Spleen (tissue), 7 donors: ENCODE measurements at regions not wholly inside any gene's neighbourhood (a gene's known extent, or its start where the extent isn't known, plus 50 kb on each side); places are given as distances from the start of the nearest gene placed in this dataset.

Source experiments
- POLR2A ChIP-seq, 3 donors: fragments of 450-650 bp; IDR thresholded peaks; one replicate each; pipeline ENCODE4 v1.5.1; 2017; ENCODE audit warnings: antibody characterized with exemption in 3 of 3, mild to moderate bottlenecking in 1 of 3
- POLR2AphosphoS5 ChIP-seq, 3 donors: sonication (generic); formaldehyde crosslinking; IDR thresholded peaks; one replicate each; pipeline ENCODE4 v1.5.1; 2017; ENCODE audit warnings: antibody characterized with exemption in 3 of 3
- TF ChIP-seq, protein P1 (sequence below), 11 experiments: fragments of 200-600 bp in 7 of 11; fragments of 450-650 bp in 4 of 11; sonication (generic) in 4 of 11; IDR thresholded peaks in 8 of 11; conservative IDR thresholded peaks in 3 of 11; 1 replicate in 7 of 11; 2 replicates in 4 of 11; pipeline versions ENCODE4 v1.4.0 to v1.8.0; 2016 to 2021; ENCODE audit warnings: antibody characterized with exemption in 11 of 11, inconsistent platforms in 4 of 11, mild to moderate bottlenecking in 1 of 11
- donor health status: DM: no; HTN: no; CAD: no; lungs with moderate emphysema.
- donor health status: DM: no; HTN: no; CAD: no.
- donor health status: DM: no; HTN: no; CAD: no.

DNA sequence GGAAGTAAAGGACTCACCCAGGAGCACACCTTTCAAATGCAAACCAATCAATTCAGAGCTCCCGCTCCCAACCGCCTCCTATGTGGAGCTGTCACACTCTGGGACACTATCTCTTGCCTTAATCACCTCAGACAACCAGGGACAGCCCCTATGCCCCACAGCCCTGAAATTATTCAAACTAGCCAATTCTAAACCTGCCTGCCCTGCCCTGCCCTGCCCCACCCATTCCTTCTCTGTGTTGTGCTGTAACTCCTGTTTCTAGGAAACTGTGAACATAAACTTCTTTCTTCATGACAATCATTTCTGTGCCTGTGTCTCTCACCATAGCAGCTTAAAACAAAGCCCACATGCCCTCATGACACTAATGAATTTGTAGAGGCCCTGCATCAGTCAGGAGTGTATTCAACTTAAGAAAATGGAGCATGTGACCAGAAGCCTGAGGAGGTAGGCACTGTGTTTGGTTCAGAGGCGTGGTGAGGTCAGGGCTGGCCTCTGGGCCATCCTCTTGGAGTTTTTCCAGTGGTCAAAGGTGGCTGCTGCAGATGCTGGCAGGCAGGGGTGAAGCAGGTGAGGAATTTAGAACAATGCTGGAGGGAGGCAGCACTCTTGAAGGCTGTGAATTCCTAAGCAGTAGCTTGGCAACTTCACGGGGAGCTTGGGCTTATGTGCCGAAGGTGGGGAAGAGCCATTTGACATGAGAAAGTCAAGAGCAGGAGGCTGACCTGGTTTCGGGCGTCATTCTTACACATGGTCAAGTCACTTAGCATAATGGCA is 74.5 kb downstream of the RHOU start:
- TF ChIP-seq, protein P1, sequence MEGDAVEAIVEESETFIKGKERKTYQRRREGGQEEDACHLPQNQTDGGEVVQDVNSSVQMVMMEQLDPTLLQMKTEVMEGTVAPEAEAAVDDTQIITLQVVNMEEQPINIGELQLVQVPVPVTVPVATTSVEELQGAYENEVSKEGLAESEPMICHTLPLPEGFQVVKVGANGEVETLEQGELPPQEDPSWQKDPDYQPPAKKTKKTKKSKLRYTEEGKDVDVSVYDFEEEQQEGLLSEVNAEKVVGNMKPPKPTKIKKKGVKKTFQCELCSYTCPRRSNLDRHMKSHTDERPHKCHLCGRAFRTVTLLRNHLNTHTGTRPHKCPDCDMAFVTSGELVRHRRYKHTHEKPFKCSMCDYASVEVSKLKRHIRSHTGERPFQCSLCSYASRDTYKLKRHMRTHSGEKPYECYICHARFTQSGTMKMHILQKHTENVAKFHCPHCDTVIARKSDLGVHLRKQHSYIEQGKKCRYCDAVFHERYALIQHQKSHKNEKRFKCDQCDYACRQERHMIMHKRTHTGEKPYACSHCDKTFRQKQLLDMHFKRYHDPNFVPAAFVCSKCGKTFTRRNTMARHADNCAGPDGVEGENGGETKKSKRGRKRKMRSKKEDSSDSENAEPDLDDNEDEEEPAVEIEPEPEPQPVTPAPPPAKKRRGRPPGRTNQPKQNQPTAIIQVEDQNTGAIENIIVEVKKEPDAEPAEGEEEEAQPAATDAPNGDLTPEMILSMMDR (IDR thresholded peaks at IDR 0.05 in 8 of 11, conservative IDR thresholded peaks at IDR 0.05 in 3 of 11) = no peak
- no peak for TF ChIP-seq POLR2A (IDR thresholded peaks at IDR 0.05)
- no peak for TF ChIP-seq POLR2AphosphoS5 (IDR thresholded peaks at IDR 0.05)
